ENCODE measurements at regions not wholly inside any gene's neighbourhood (a gene's known extent, or its start where the extent isn't known, plus 50 kb on each side); places are given as distances from the start of the nearest gene placed in this dataset.

DNA sequence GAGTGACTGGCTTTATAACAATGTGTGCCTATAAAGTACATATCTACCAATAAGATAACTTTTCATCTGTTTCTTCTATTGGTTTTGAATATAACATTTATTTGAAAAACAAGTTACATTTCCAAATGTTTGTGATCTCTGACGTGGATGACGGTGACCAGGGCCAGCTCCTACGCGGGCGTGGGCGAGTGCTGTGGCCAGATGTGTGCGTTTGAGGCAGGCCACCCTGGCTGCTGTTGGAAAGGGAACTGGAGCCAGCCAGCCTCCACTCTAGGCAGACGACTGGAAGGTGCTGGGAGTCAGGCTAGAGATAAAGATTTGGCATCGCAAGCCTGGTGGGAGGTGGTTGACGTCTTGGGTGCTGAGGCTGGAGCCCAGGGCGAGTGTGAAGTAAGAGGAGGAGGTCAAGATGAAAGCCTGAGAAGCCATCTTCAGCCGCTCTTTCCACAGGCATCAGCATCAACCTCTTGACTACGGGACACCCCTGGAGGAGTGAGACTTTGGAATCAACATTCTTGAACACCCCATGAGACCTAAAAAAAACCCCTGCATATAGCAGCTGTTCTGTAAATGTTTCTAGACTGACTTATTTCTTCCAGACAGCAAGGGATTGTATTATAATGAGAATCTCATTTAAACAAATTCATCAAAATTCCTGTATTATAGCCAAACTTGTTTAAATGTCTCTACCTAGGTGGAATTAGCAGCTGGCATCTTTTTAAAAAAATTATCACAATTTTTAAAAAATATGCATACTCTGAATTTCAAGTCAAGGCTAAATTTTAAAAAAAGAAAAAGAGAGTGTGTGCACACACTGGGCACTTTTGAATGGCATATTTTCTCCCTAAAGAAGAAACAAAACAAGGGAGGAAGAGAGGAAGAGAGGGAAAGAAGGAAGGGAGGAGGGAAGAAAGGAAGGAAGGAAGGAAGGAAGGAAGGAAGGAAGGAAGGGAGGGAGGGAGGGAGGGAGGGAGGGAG is 112.5 kb upstream of the SLC44A3 start:
- no peak for DNase-seq (ENCODE audit: low spot score)

DNA sequence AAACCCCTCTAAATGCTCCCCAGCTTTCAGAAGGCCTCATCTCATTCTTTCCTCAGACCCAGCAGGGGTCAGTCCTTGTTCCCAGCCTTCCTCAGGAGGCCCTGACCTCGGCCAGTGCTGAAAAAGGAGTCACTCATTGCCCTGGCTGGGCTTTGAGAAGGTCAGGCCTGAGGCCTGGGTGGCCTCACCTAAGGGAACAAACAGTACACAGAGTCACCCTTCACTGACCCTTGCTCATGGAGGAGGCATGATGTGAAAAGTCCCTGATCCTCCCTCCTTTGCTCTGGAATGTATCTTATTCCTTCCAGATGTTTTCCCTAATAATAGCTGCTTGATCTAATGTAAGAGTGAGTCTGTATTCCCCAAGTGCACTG is 117.7 kb upstream of the SLC44A3 start:
- no peak for DNase-seq (ENCODE audit: low spot score)

GRCh38 chr1:94701796-94702441 is 118.2 kb upstream of the SLC44A3 start:
- no peak for DNase-seq (ENCODE audit: low spot score)

- no peak for DNase-seq (ENCODE audit: low spot score)
Observed at GRCh38 chr1:94698759-94699502, 121.2 kb upstream of the SLC44A3 start.

DNA sequence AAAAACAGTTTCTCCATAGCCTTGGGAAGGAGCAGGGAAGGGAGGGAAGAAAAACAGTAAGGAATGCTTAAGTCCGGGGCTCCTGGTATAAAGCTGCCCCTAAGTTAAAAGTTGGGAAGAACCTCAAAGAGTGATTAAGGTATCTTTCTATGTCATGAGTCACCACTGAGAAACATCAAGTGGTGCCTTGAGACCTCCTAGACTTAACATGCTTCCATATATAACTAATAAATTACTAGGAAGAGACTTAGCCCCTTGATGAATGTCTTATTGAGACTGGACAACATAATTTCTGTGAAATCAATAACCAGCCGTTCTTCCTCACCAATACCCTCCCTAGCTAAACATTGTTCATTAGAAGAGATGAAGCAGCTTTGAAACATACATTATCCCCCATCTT is 121.8 kb upstream of the SLC44A3 start:
- DNase-seq (ENCODE audit: low spot score), result no peak

DNA sequence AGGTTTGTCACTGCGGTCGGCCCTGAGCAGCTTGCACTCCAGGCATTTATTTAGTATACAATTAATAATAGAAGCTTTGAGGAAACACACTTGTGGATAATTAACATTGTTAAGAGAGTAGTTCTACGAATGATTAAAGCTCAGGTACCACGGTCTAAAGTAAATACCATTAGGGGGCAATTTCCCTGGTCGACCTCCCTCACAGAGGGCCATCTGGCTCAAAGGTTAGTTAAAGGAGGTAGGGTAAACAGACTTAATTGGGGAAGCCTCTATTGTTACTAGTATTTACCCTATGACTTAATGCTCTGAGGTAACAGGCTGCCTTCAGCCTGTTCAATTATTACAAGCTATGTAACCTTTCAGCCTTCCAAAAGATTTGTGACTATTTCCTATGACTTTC is 122.3 kb upstream of the SLC44A3 start:
- peak; percentile 33 for DNase-seq (ENCODE audit: low spot score)

DNA sequence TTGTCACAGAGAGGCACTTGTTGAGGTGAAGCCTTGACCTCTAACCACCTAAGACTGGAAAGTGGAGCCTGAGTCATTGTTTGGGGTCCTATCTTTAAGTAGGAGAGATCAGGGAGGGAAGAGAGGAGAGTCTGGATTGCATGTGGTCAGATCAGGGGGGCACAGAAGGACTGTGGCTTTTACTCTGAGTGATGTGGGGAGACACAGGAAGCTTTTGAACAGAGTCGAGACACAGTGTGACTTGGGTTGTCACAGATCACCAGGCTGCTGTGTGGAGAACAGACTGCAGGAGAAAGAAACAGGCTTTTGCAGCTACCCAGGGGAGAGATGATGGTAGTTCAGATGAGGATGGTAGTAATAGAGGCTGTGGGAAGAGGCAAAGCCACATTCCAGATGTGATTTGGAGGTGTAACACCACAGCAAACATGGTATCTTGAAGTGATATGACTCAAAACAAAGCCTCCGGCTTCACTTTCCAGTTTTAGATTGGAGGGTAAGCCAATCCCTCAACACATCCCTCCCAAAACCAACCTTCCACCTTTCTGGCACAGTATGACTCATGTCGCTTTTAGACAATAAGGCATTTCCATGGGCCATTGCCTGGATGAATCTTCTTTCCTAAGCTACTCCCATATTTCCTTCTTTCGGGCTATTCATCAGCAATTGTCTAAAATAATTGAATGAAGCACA is 125.8 kb upstream of the SLC44A3 start:
- DNase-seq (ENCODE audit: low spot score), result no peak

GRCh38 chr1:94693435-94693834 is 126.7 kb upstream of the SLC44A3 start:
- DNase-seq (ENCODE audit: low spot score), result no peak

- no peak for DNase-seq (ENCODE audit: low spot score)
Observed at GRCh38 chr1:94693029-94693428, 127.1 kb upstream of the SLC44A3 start.

GRCh38 chr1:94688646-94689045 is 131.5 kb upstream of the SLC44A3 start:
- DNase-seq (ENCODE audit: low spot score), result no peak

DNA sequence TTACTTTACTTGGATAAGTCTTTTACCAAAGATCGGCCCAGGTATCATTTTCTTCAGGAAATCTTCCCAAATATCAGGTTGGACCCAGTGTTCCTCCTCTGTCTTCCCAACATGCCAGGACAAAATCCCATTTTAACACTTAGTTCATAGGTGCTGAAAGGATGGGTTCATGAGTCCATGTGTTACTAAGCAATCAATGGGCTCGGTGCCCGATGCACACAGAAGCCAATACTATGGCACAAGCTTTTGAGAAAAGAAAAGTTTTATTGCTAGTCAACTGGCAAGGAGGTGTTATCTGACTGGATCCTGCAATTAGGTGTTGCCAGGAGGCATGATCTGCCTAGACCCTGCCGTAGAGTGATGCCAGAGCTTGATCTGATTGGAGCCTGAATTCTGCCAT is 133.3 kb upstream of the SLC44A3 start:
- no peak for DNase-seq (ENCODE audit: low spot score)

DNA sequence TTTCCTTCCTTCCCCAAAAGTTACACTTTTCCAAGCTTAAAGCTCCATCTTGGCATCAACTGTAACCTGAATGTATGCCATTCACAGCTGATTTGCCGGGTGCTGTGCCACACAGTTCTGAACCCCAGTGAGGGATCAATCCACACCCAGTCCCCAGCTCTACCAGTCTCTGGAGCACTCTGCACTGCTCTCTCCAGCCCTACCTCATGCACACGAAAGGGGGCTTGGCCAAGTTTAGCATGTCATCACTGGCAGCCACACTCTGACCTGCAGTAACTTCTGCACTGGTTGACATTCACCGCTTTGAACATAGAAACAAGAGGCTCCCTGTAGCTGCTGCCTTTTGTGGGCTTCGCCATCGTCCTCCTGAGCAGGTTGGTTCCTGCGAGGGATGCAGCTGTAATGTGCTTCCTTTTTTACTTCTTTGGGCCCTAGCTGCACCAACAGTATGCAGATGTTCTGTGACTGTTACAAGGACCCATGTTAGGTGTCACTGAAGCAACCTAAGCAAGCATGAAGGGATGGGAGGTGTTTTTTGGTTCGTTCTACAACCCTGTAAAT is 135.4 kb upstream of the SLC44A3 start:
- no peak for DNase-seq (ENCODE audit: low spot score)

- no peak for DNase-seq (ENCODE audit: low spot score)
Observed at GRCh38 chr1:94683886-94684285, 136.3 kb upstream of the SLC44A3 start.

- no peak for DNase-seq (ENCODE audit: low spot score)
Observed at GRCh38 chr1:94680039-94680377, 138.4 kb upstream of the F3 start.

DNA sequence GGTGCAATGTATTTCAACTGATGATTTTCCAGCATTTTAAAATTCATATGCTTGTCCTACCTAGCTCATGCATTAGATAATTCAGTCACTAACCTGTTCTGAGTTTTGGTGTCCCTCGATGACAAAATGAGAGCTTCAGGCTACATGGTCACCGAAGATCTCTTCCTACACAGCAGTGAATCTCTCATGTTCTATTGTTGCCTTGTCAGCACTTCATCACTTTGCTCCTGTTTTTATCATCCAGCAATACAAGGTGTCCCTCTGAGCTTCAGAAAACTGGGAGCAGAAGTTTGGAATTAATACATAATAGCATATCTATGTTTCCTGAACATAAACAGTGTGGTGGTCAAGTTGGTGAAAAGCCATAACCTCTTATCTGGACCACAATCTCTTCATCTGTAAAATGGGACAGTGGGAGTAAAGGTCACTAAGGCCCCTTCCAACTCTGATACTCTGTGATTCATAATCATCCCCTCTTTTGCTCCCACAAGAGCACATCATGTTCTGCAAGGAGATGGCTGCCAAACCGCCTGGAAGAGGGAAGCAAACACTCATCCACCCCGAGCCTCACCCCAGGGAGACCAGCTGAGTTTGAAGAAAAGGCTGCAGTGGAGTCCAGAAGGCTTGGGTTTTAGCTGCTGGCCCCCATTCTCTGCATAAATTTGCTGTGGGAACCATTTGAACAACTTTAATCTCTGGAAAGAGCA is 137.9 kb upstream of the F3 start:
- no peak for DNase-seq (ENCODE audit: low spot score)

- DNase-seq (ENCODE audit: low spot score), result no peak
Observed at GRCh38 chr1:94678202-94678848, 136.8 kb upstream of the F3 start.

DNA sequence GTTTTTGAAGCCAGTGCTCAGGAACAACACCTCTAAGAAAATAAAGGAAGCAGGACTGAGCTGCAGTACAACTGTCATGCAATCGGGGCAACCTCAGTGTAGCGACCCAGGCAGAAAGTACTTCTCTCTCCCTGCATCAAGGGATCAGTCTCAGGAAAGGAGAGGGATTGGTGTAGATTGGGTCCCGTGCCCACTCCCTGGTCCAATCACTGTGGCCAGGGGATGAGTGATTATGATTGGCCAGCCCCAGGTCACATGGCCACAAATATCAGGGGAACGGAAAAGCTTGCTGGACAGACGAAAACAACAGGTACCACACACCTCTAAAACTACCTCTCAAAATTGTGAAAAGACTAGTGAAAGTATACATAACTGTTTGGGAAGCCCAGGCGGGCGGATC is 136.2 kb upstream of the F3 start:
- no peak for DNase-seq (ENCODE audit: low spot score)

GRCh38 chr1:94677087-94677486 is 135.5 kb upstream of the F3 start:
- no peak for DNase-seq (ENCODE audit: low spot score)

GRCh38 chr1:94676686-94677085 is 135.1 kb upstream of the F3 start:
- DNase-seq (ENCODE audit: low spot score), result no peak

DNA sequence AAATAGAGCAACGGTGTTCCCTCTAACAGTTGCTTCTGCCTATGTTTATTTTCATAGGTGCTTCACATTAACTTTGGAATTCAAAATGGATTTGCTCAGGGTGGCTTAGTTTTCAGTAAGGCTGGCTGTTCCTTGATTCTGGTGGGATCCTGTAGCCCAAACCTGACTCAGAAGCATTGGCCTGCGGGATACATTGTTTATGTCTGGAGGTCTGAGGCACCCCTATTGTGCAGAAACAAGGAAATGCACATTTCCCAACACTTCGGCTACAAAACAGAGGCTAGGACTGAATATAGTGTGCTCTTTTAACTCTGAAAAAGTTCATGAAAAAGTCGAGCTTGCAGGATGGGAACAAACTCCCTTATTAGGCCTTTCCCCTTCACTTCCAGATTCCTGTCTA is 133.8 kb upstream of the F3 start:
- no peak for DNase-seq (ENCODE audit: low spot score)

GRCh38 chr1:94674876-94675275 is 133.3 kb upstream of the F3 start:
- no peak for DNase-seq (ENCODE audit: low spot score)

All from SW480 (cell line).